Stomach (tissue), 8 donors: ENCODE measurements at regions not wholly inside any gene's neighbourhood (a gene's known extent, or its start where the extent isn't known, plus 50 kb on each side); places are given as distances from the start of the nearest gene placed in this dataset.

Experiments used
- DNase-seq, 2 donors: peaks; one replicate each; pipeline versions ENCODE4 v3.0.0 to v3.0.0-alpha.2; 2013 to 2019
- H3K27ac ChIP-seq, 5 donors: fragments of 200-600 bp in 4 of 5; sonication (generic) in 4 of 5; one replicate each; pipeline ENCODE4 v1.5.1; 2013 to 2019; ENCODE audit warnings: mild to moderate bottlenecking in 1 of 5, moderate library complexity in 1 of 5
- H3K27me3 ChIP-seq, 3 donors: fragments of 200-600 bp; sonication (generic); one replicate each; pipeline ENCODE4 v1.5.1; 2017 to 2019; ENCODE audit warnings: mixed run types in 1 of 3
- H3K36me3 ChIP-seq, 4 donors: fragments of 200-600 bp; sonication (generic); 1 replicate in 3 of 4; 2 replicates in 1 of 4; pipeline ENCODE4 v1.5.1; 2016 to 2019
- H3K4me1 ChIP-seq, 4 donors: fragments of 200-600 bp; sonication (generic); one replicate each; pipeline ENCODE4 v1.5.1; 2016 to 2019
- H3K4me3 ChIP-seq, 4 donors: fragments of 200-600 bp; sonication (generic) in 3 of 4; one replicate each; pipeline ENCODE4 v1.5.1; 2016 to 2019; ENCODE audit warnings: mild to moderate bottlenecking in 1 of 4
- H3K9me3 ChIP-seq, 4 donors: fragments of 200-600 bp; sonication (generic); one replicate each; pipeline ENCODE4 v1.5.1; 2016 to 2019
- CTCF ChIP-seq, 7 experiments: fragments of 450-650 bp in 4 of 7; fragments of 200-600 bp in 3 of 7; sonication (generic) in 3 of 7; IDR thresholded peaks; one replicate each; pipeline ENCODE4 v1.5.1; 2016 to 2019; ENCODE audit warnings: antibody characterized with exemption in 7 of 7, control low read depth in 2 of 7, mild to moderate bottlenecking in 1 of 7
- EP300 ChIP-seq: sonication (generic); formaldehyde crosslinking; IDR thresholded peaks from one replicate; pipeline ENCODE4 v1.6.1; 2017; ENCODE audit warnings: antibody characterized with exemption
- POLR2A ChIP-seq, 4 donors: fragments of 450-650 bp; IDR thresholded peaks; one replicate each; pipeline ENCODE4 v1.6.1; 2016; ENCODE audit warnings: antibody characterized with exemption in 4 of 4, control low read depth in 2 of 4, mild to moderate bottlenecking in 1 of 4, moderate library complexity in 1 of 4
- POLR2AphosphoS5 ChIP-seq, 3 donors: sonication (generic); formaldehyde crosslinking; IDR thresholded peaks; one replicate each; pipeline ENCODE4 v1.6.1; 2016; ENCODE audit warnings: antibody characterized with exemption in 3 of 3
- WGBS, 5 donors: extraction: QIAGEN DNeasy Blood & Tissue Kit in 3 of 5; methylation state at CpG; one replicate each; pipeline versions ENCODE4 v1.1.5 to v1.1.7; 2013 to 2018; 5-methylcytosine and 5-hydroxymethylcytosine counted together
- intact Hi-C: fragments of 100-400 bp; cut with DNase I; formaldehyde crosslinking; loops from one replicate; pipeline ENCODE4 v1.15.1; 2023; ENCODE audit warnings: low total_unique reads
- donor health status: healthy with polysubstance abuse.
- donor health status: Bipolar disorder and iron deficiency.
- donor health status: healthy.

DNA sequence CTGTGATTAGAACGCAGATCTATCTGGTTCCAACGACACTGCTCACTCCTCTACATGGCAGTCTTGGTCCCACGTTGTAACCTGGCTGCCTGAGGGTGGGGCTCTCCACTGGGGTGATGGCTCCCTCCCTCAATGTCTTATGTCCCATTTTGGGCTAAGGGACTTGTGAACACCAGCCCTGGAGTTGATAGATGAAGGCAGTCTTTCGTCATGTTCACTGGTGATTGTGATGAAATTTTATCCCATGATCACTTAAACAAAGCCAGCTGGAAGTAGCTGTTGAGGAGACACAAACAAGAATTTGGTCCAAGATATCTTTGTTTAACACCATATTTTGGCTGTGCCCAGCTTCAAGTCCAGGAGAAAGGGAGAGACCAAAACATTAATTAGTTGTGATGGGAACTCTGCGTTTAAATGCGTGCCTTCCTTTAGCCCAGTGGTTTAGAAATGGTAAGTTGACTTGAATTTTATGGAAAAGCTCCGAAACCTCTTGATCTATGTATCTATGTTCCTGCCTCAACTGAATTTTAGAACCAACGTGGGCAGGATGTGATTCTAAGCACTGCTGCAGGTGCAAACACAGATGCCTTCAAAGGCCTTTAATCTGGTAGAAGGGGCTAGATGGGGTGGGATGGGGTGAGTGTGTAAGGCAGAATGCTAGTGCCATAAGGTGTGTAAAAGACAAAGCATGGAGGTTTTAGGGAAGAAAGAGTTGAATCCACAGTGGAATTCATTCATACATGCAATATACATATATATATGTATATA lies 186.8 kb upstream of the IRX3 start:
- Histone ChIP-seq H3K27me3 (no peaks in the 10 kb centered on the region), H3K4me3 (no peak overlapping the region), H3K9me3 (no peaks in the 10 kb centered on the region), H3K4me1 (no peaks in the 10 kb centered on the region), H3K36me3 (no peaks in the 10 kb centered on the region), H3K27ac (no peak overlapping the region)
- TF ChIP-seq CTCF (IDR thresholded peaks at IDR 0.05) (no peak), POLR2AphosphoS5 (IDR thresholded peaks at IDR 0.05) (peak in 2 of 3 donors; percentile 40 to 45), EP300 (no peak), POLR2A (IDR thresholded peaks at IDR 0.05) (no peak)
- intact Hi-C loops = no loop called here
- WGBS, 5 donors = 64 to 83% (median 69%) methylated on average over 8 of the region's 8 CpGs
- DNase-seq = peak in 1 of 2 donors; percentile 15

DNA sequence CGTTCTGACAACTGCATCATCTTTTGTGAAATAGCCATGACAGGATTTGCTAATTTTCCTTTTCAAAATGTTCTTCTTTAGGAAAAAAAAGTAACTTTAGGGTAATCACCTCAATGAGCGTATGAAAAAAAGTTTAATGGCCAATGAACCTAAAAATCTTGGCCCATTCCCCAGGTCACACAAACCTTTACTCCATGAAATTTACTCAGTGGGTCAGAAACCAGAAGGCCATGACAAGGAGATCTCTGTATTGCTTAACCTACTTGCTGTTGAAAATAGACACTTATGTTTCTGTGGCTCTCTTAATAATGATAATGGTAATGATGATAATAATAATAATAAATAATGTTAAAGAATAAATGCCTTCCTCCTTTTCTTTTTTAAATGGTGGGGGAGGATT lies 180.8 kb upstream of the IRX3 start:
- intact Hi-C loops = no loop called here

DNA sequence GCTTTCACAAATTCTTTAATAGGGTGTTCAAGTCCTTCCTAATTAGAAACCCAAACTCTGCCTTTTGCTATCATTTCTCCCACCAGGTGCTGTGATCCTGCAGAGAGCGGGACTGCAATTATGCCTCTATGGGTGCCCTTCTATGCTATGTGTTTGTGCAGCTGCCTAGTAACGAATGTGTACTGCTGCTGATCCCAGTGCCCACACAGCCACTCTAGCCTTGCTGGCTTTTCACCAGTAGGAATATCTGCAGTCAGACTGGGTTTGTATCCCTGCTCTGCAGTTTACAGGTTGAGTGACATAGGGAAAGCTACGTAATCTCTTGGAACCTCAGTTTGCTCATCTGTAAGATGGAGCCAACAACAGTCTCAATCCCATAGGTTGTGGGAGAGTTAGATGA lies 179.6 kb upstream of the IRX3 start:
- WGBS, 5 donors = 80 to 90% (median 86%) methylated on average over 3 of the region's 3 CpGs
- no peaks in the 10 kb centered on the region for H3K4me1 ChIP-seq
- peaks cover 0 to 26% (median 19%) of the 10 kb centered on the region in 4 donors for H3K9me3 ChIP-seq
- DNase-seq = no peak
- H3K27me3 ChIP-seq = no peaks in the 10 kb centered on the region
- no peak for TF ChIP-seq EP300
- no peak for TF ChIP-seq POLR2AphosphoS5 (IDR thresholded peaks at IDR 0.05)
- TF ChIP-seq POLR2A (IDR thresholded peaks at IDR 0.05) = no peak
- no peak for TF ChIP-seq CTCF (IDR thresholded peaks at IDR 0.05)
- no peaks in the 10 kb centered on the region for H3K36me3 ChIP-seq
- H3K27ac ChIP-seq = no peak overlapping the region
- H3K4me3 ChIP-seq = no peak overlapping the region
- intact Hi-C loops = no loop called here

More for the DNA sequence above, 180.8 kb upstream of the IRX3 start:
- TF ChIP-seq POLR2AphosphoS5 (IDR thresholded peaks at IDR 0.05) (no peak), POLR2A (IDR thresholded peaks at IDR 0.05) (no peak), CTCF (IDR thresholded peaks at IDR 0.05) (no peak), EP300 (no peak)
- DNase-seq = no peak
- Histone ChIP-seq H3K9me3 (peaks cover 0 to 26% (median 19%) of the 10 kb centered on the region in 4 donors), H3K27ac (no peak overlapping the region), H3K4me3 (no peak overlapping the region), H3K36me3 (no peaks in the 10 kb centered on the region), H3K27me3 (no peaks in the 10 kb centered on the region), H3K4me1 (no peaks in the 10 kb centered on the region)
- WGBS, 5 donors = 82 to 91% (median 85%) methylated on average over 2 of the region's 2 CpGs

DNA sequence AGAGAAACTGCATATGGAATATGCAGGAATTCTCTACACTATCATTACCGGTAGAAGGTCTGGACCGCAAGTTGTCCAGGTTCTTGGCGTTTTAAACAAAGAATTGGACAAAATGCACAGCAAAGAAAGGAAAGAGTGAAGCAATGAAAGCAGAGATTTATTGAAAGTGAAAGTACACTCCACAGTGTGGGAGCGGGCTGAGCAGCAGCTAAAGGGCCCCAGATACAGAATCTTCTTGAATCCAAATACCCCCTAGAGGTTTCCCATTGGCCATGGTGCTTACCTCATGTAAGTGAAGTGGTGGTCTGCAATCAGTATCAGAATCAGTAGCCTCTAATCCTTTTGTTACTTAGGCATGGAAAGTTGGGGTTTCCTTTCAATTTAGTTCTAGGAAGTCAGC lies 178.5 kb upstream of the IRX3 start:
- intact Hi-C loops = no loop called here
- H3K36me3 ChIP-seq = no peaks in the 10 kb centered on the region
- peaks cover 0 to 26% (median 19%) of the 10 kb centered on the region in 4 donors for H3K9me3 ChIP-seq
- TF ChIP-seq EP300 (no peak), CTCF (IDR thresholded peaks at IDR 0.05) (no peak), POLR2A (IDR thresholded peaks at IDR 0.05) (no peak), POLR2AphosphoS5 (IDR thresholded peaks at IDR 0.05) (no peak)
- no peak overlapping the region for H3K27ac ChIP-seq
- H3K4me3 ChIP-seq = no peak overlapping the region
- H3K4me1 ChIP-seq = no peaks in the 10 kb centered on the region
- peaks cover 0 to 6% (median 0%) of the 10 kb centered on the region in 3 donors for H3K27me3 ChIP-seq
- DNase-seq = no peak
- WGBS, 5 donors = 82 to 96% (median 89%) methylated on average over 4 of the region's 4 CpGs
